Activated naive CD4-positive, alpha-beta T cell treated with anti-CD3 and anti-CD28 coated beads, Interleukin-2, amount 50 U/mL, for 24 hours (primary cell): ENCODE measurements at regions not wholly inside any gene's neighbourhood (a gene's known extent, or its start where the extent isn't known, plus 50 kb on each side); places are given as distances from the start of the nearest gene placed in this dataset.
"Not testable (repeated sequence)": the region's sequence is repeated elsewhere in the genome, so short reads cannot be mapped to it uniquely, and the experiment has no call there.

Source experiments
- H3K27ac Mint-ChIP-seq: one replicate; pipeline ENCODE4 v1.8.0; 2021; ENCODE audit warnings: mild to moderate bottlenecking, mixed read lengths
- H3K27me3 Mint-ChIP-seq: one replicate; pipeline ENCODE4 v1.8.0; 2021; ENCODE audit warnings: mixed read lengths
- H3K36me3 Mint-ChIP-seq: one replicate; pipeline ENCODE4 v1.8.0; 2021; ENCODE audit warnings: mixed read lengths
- H3K4me1 Mint-ChIP-seq: one replicate; pipeline ENCODE4 v1.8.0; 2021; ENCODE audit warnings: mixed read lengths
- H3K4me3 Mint-ChIP-seq: one replicate; pipeline ENCODE4 v1.8.0; 2021; ENCODE audit warnings: mild to moderate bottlenecking, mixed read lengths
- H3K9me3 Mint-ChIP-seq: one replicate; pipeline ENCODE4 v1.8.0; 2021; ENCODE audit warnings: mixed read lengths

GRCh38 chr6:126210398-126211075, 129.4 kb upstream of the CENPW start:
- Mint-ChIP-seq H3K4me1 (no peaks in the 10 kb centered on the region), H3K9me3 (no peaks in the 10 kb centered on the region), H3K4me3 (no peak overlapping the region), H3K27ac (no peak overlapping the region), H3K27me3 (no peaks in the 10 kb centered on the region), H3K36me3 (no peaks in the 10 kb centered on the region)

GRCh38 chr6:126217497-126217896, 122.4 kb upstream of the CENPW start:
- no peaks in the 10 kb centered on the region for H3K4me1 Mint-ChIP-seq
- no peaks in the 10 kb centered on the region for H3K9me3 Mint-ChIP-seq
- H3K4me3 Mint-ChIP-seq = no peak overlapping the region
- no peaks in the 10 kb centered on the region for H3K27me3 Mint-ChIP-seq
- no peak overlapping the region for H3K27ac Mint-ChIP-seq
- peaks cover 14% of the 10 kb centered on the region for H3K36me3 Mint-ChIP-seq

- H3K4me3 Mint-ChIP-seq, H3K27me3 Mint-ChIP-seq, H3K27ac Mint-ChIP-seq, H3K9me3 Mint-ChIP-seq, H3K4me1 Mint-ChIP-seq: not testable (repeated sequence)
- H3K36me3 Mint-ChIP-seq = peaks cover 16% of the 10 kb centered on the region
Measured at GRCh38 chr6:126220901-126221300, 119.0 kb upstream of the CENPW start.

- peaks cover 2% of the 10 kb centered on the region for H3K36me3 Mint-ChIP-seq
- H3K27ac Mint-ChIP-seq = no peak overlapping the region
Measured at GRCh38 chr6:126227833-126228702, 111.8 kb upstream of the CENPW start.

GRCh38 chr6:126232671-126233070, 107.2 kb upstream of the CENPW start:
- no peaks in the 10 kb centered on the region for H3K4me1 Mint-ChIP-seq
- no peak overlapping the region for H3K27ac Mint-ChIP-seq

More at GRCh38 chr6:126227833-126228702, 111.8 kb upstream of the CENPW start:
- no peaks in the 10 kb centered on the region for H3K4me1 Mint-ChIP-seq
- H3K9me3 Mint-ChIP-seq = no peaks in the 10 kb centered on the region
- H3K4me3 Mint-ChIP-seq = no peak overlapping the region
- no peaks in the 10 kb centered on the region for H3K27me3 Mint-ChIP-seq

GRCh38 chr6:126233192-126233591, 106.7 kb upstream of the CENPW start:
- Mint-ChIP-seq H3K9me3 (no peaks in the 10 kb centered on the region), H3K4me3 (no peak overlapping the region), H3K4me1 (no peaks in the 10 kb centered on the region), H3K27ac (no peak overlapping the region), H3K36me3 (no peaks in the 10 kb centered on the region), H3K27me3 (no peaks in the 10 kb centered on the region)

More at GRCh38 chr6:126232671-126233070, 107.2 kb upstream of the CENPW start:
- H3K27me3 Mint-ChIP-seq = no peaks in the 10 kb centered on the region
- H3K36me3 Mint-ChIP-seq = no peaks in the 10 kb centered on the region
- no peaks in the 10 kb centered on the region for H3K9me3 Mint-ChIP-seq
- H3K4me3 Mint-ChIP-seq = no peak overlapping the region

- no peaks in the 10 kb centered on the region for H3K4me1 Mint-ChIP-seq
- peaks cover 5% of the 10 kb centered on the region for H3K9me3 Mint-ChIP-seq
- peak overlapping the region; percentile 8 for H3K27ac Mint-ChIP-seq
- peaks cover 5% of the 10 kb centered on the region for H3K36me3 Mint-ChIP-seq
- no peaks in the 10 kb centered on the region for H3K27me3 Mint-ChIP-seq
- no peak overlapping the region for H3K4me3 Mint-ChIP-seq
Measured at GRCh38 chr6:126235363-126235762, 104.6 kb upstream of the CENPW start.

- Mint-ChIP-seq H3K27me3 (peaks cover 1% of the 10 kb centered on the region), H3K27ac (no peak overlapping the region), H3K4me1 (no peaks in the 10 kb centered on the region), H3K4me3 (no peak overlapping the region), H3K36me3 (peaks cover 1% of the 10 kb centered on the region), H3K9me3 (peaks cover under 1% of the 10 kb centered on the region)
Measured at GRCh38 chr6:126245077-126245476, 94.8 kb upstream of the CENPW start.

- H3K36me3 Mint-ChIP-seq = peaks cover 2% of the 10 kb centered on the region
- no peaks in the 10 kb centered on the region for H3K9me3 Mint-ChIP-seq
- H3K27ac Mint-ChIP-seq = no peak overlapping the region
- H3K4me3 Mint-ChIP-seq = no peak overlapping the region
- no peaks in the 10 kb centered on the region for H3K27me3 Mint-ChIP-seq
- peaks cover 4% of the 10 kb centered on the region for H3K4me1 Mint-ChIP-seq
Measured at GRCh38 chr6:126252154-126252553, 87.8 kb upstream of the CENPW start.

GRCh38 chr6:126253431-126253830, 86.5 kb upstream of the CENPW start:
- no peaks in the 10 kb centered on the region for H3K9me3 Mint-ChIP-seq
- peaks cover 4% of the 10 kb centered on the region for H3K4me1 Mint-ChIP-seq
- H3K36me3 Mint-ChIP-seq = peaks cover 5% of the 10 kb centered on the region
- no peak overlapping the region for H3K27ac Mint-ChIP-seq
- H3K27me3 Mint-ChIP-seq = no peaks in the 10 kb centered on the region
- no peak overlapping the region for H3K4me3 Mint-ChIP-seq

GRCh38 chr6:126258150-126258549, 81.8 kb upstream of the CENPW start:
- H3K4me3 Mint-ChIP-seq = no peak overlapping the region
- peaks cover 19% of the 10 kb centered on the region for H3K36me3 Mint-ChIP-seq
- no peaks in the 10 kb centered on the region for H3K4me1 Mint-ChIP-seq
- no peak overlapping the region for H3K27ac Mint-ChIP-seq
- H3K9me3 Mint-ChIP-seq = peaks cover 25% of the 10 kb centered on the region
- H3K27me3 Mint-ChIP-seq = no peaks in the 10 kb centered on the region

GRCh38 chr6:126261792-126262421, 78.0 kb upstream of the CENPW start:
- Mint-ChIP-seq H3K9me3 (peaks cover 26% of the 10 kb centered on the region), H3K27ac (no peak overlapping the region), H3K36me3 (peaks cover 22% of the 10 kb centered on the region), H3K27me3 (no peaks in the 10 kb centered on the region), H3K4me3 (no peak overlapping the region), H3K4me1 (no peaks in the 10 kb centered on the region)

- Mint-ChIP-seq H3K27ac (no peak overlapping the region), H3K36me3 (peaks cover 17% of the 10 kb centered on the region), H3K4me3 (no peak overlapping the region), H3K4me1 (no peaks in the 10 kb centered on the region), H3K9me3 (peaks cover 26% of the 10 kb centered on the region), H3K27me3 (no peaks in the 10 kb centered on the region)
Measured at GRCh38 chr6:126264265-126264664, 75.7 kb upstream of the CENPW start.

GRCh38 chr6:126266664-126267063, 73.3 kb upstream of the CENPW start:
- H3K27ac Mint-ChIP-seq = no peak overlapping the region
- H3K36me3 Mint-ChIP-seq = peaks cover 6% of the 10 kb centered on the region
- H3K4me3 Mint-ChIP-seq = no peak overlapping the region

GRCh38 chr6:126267626-126268025, 72.3 kb upstream of the CENPW start:
- Mint-ChIP-seq H3K27ac (no peak overlapping the region), H3K4me3 (no peak overlapping the region), H3K36me3 (peaks cover 5% of the 10 kb centered on the region), H3K4me1 (no peaks in the 10 kb centered on the region), H3K27me3 (no peaks in the 10 kb centered on the region), H3K9me3 (peaks cover 6% of the 10 kb centered on the region)

More at GRCh38 chr6:126266664-126267063, 73.3 kb upstream of the CENPW start:
- Mint-ChIP-seq H3K9me3 (peaks cover 8% of the 10 kb centered on the region), H3K27me3 (no peaks in the 10 kb centered on the region), H3K4me1 (no peaks in the 10 kb centered on the region)

GRCh38 chr6:126268092-126268491, 71.8 kb upstream of the CENPW start:
- Mint-ChIP-seq H3K9me3 (peaks cover 2% of the 10 kb centered on the region), H3K27me3 (no peaks in the 10 kb centered on the region), H3K27ac (no peak overlapping the region), H3K36me3 (peaks cover 5% of the 10 kb centered on the region), H3K4me3 (no peak overlapping the region), H3K4me1 (no peaks in the 10 kb centered on the region)
